Fibroblast of skin of abdomen (primary cell): ENCODE measurements at regions not wholly inside any gene's neighbourhood (a gene's known extent, or its start where the extent isn't known, plus 50 kb on each side); places are given as distances from the start of the nearest gene placed in this dataset.

Experiments used
- DNase-seq: peaks from one replicate; pipeline ENCODE4 v3.0.0-alpha.2; 2013

GRCh38 chr1:57704811-57705210 lies 281.0 kb upstream of the DAB1 start:
- DNase-seq, result no peak

- no peak for DNase-seq
These were observed 280.4 kb upstream of the DAB1 start for GRCh38 chr1:57704231-57704630.

GRCh38 chr1:57696904-57697303 lies 273.0 kb upstream of the DAB1 start:
- no peak for DNase-seq

GRCh38 chr1:57696043-57696442 lies 272.2 kb upstream of the DAB1 start:
- DNase-seq, result no peak

- DNase-seq, result no peak
These were observed 262.4 kb upstream of the DAB1 start for GRCh38 chr1:57686306-57686705.

- DNase-seq, result no peak
These were observed 259.4 kb upstream of the DAB1 start for GRCh38 chr1:57683037-57683942.

- no peak for DNase-seq
These were observed 254.3 kb upstream of the DAB1 start for GRCh38 chr1:57678138-57678537.

GRCh38 chr1:57675776-57676175 lies 251.9 kb upstream of the DAB1 start:
- no peak for DNase-seq

- DNase-seq, result peak; percentile 26
These were observed 250.9 kb upstream of the DAB1 start for GRCh38 chr1:57674801-57675200.

GRCh38 chr1:57672346-57673140 lies 248.7 kb upstream of the DAB1 start:
- DNase-seq, result no peak

- no peak for DNase-seq
These were observed 247.9 kb upstream of the DAB1 start for GRCh38 chr1:57671750-57672149.

GRCh38 chr1:57659804-57660203 lies 235.9 kb upstream of the DAB1 start:
- DNase-seq, result no peak

GRCh38 chr1:57655161-57655560 lies 231.3 kb upstream of the DAB1 start:
- no peak for DNase-seq

- DNase-seq, result no peak
These were observed 220.8 kb upstream of the DAB1 start for GRCh38 chr1:57644667-57645066.

- no peak for DNase-seq
These were observed 214.4 kb upstream of the DAB1 start for GRCh38 chr1:57638239-57638638.

GRCh38 chr1:57637155-57637554 lies 213.3 kb upstream of the DAB1 start:
- DNase-seq, result peak; percentile 92

GRCh38 chr1:57633881-57634280 lies 210.0 kb upstream of the DAB1 start:
- no peak for DNase-seq

GRCh38 chr1:57633056-57633455 lies 209.2 kb upstream of the DAB1 start:
- peak; percentile 18 for DNase-seq

- peak; percentile 40 for DNase-seq
These were observed 208.5 kb upstream of the DAB1 start for GRCh38 chr1:57632401-57632800.

GRCh38 chr1:57627612-57628011 lies 203.8 kb upstream of the DAB1 start:
- no peak for DNase-seq

- peak; percentile 7 for DNase-seq
These were observed 200.1 kb upstream of the DAB1 start for GRCh38 chr1:57623791-57624538.

- DNase-seq, result peak; percentile 56
These were observed 199.4 kb upstream of the DAB1 start for GRCh38 chr1:57623039-57623790.
